8988T (cell line): ENCODE measurements at regions not wholly inside any gene's neighbourhood (a gene's known extent, or its start where the extent isn't known, plus 50 kb on each side); places are given as distances from the start of the nearest gene placed in this dataset.
"Not testable (repeated sequence)": the region's sequence is repeated elsewhere in the genome, so short reads cannot be mapped to it uniquely, and the experiment has no call there.

Experiments
- DNase-seq: peaks from one replicate; pipeline ENCODE4 v3.0.0; 2011

- DNase-seq, result no peak
Measured at GRCh38 chr6:168960551-168961263, 292.9 kb downstream of the THBS2 start.

GRCh38 chr6:168959696-168960095, 293.9 kb downstream of the THBS2 start:
- DNase-seq, result no peak

- DNase-seq, result peak; percentile 38
Measured at GRCh38 chr6:168956884-168957730, 296.5 kb downstream of the THBS2 start.

GRCh38 chr6:168956141-168956838, 297.4 kb downstream of the THBS2 start:
- no peak for DNase-seq

GRCh38 chr6:168953461-168953860, 300.2 kb downstream of the THBS2 start:
- no peak for DNase-seq

GRCh38 chr6:168951217-168951616, 302.4 kb downstream of the THBS2 start:
- no peak for DNase-seq

GRCh38 chr6:168950858-168951214, 302.8 kb downstream of the THBS2 start:
- DNase-seq, result no peak

GRCh38 chr6:168949981-168950857, 303.4 kb downstream of the THBS2 start:
- no peak for DNase-seq

GRCh38 chr6:168948990-168949531, 304.6 kb downstream of the THBS2 start:
- DNase-seq, result no peak

GRCh38 chr6:168948002-168948401, 305.6 kb downstream of the THBS2 start:
- DNase-seq, result no peak

- no peak for DNase-seq
Measured at GRCh38 chr6:168943231-168943905, 310.3 kb downstream of the THBS2 start.

GRCh38 chr6:168942646-168943045, 311.0 kb downstream of the THBS2 start:
- no peak for DNase-seq

- DNase-seq, result no peak
Measured at GRCh38 chr6:168941036-168941435, 312.6 kb downstream of the THBS2 start.

GRCh38 chr6:168939796-168940195, 313.9 kb downstream of the THBS2 start:
- no peak for DNase-seq

- DNase-seq, result no peak
Measured at GRCh38 chr6:168939041-168939440, 314.6 kb downstream of the THBS2 start.

GRCh38 chr6:168938546-168938945, 315.1 kb downstream of the THBS2 start:
- DNase-seq, result no peak

GRCh38 chr6:168937054-168937453, 316.6 kb downstream of the THBS2 start:
- DNase-seq, result no peak

GRCh38 chr6:168935628-168936010, 318.0 kb downstream of the THBS2 start:
- no peak for DNase-seq

- no peak for DNase-seq
Measured at GRCh38 chr6:168934660-168935627, 318.7 kb downstream of the THBS2 start.

GRCh38 chr6:168932171-168932570, 321.5 kb downstream of the THBS2 start:
- DNase-seq, result not testable (repeated sequence)

GRCh38 chr6:168931072-168931471, 322.6 kb downstream of the THBS2 start:
- DNase-seq, result not testable (repeated sequence)
